SK-N-MC (cell line): ENCODE measurements at regions not wholly inside any gene's neighbourhood (a gene's known extent, or its start where the extent isn't known, plus 50 kb on each side); places are given as distances from the start of the nearest gene placed in this dataset.

Source experiments
- EZH2 ChIP-seq: fragments of 200-600 bp; sonication (generic); IDR thresholded peaks from one replicate; pipeline ENCODE4 v1.6.1; 2017; ENCODE audit warnings: antibody characterized with exemption
- POLR2AphosphoS5 ChIP-seq: IDR thresholded peaks from 2 replicates; pipeline ENCODE4 v1.6.1; 2012; ENCODE audit warnings: mild to moderate bottlenecking, low read depth, low read length, borderline replicate concordance

DNA sequence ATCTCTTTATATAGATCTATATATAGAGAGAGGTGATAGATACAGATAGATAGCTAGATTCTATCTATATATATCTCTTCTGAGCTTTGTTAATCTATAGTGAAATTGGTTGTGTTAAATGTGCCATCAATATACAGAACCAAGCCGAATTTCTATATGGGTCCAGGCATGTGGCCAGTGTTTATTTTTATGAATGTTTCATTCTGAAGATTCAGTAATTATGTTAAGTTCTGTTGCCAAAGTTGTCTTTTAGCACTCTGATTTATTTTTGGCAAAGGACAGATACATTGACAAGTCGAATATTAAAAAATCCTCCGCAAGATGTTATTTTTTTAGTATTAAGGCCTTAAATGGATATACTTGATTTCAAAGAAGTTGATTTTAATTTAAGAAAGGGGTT, 190.4 kb upstream of the HTR2A start:
- TF ChIP-seq EZH2 (no peak), POLR2AphosphoS5 (no peak)
